HCT116 (cell line): ENCODE measurements at regions not wholly inside any gene's neighbourhood (a gene's known extent, or its start where the extent isn't known, plus 50 kb on each side); places are given as distances from the start of the nearest gene placed in this dataset.

Source experiments
- ATAC-seq: fragments of 200-7000 bp; cut with Tn5 transposase; 2 replicates; pipeline ENCODE4 v1.9.1; 2020; ENCODE audit warnings: mild to moderate bottlenecking, moderate library complexity
- BruUV-seq: library from RNA; stranded (reverse); fragments of 400-500 nt; replicated peaks from 2 replicates; lab custom pipeline; 2021; lab: Mats Ljungman, UMichigan
- CTCF ChIA-PET: fragments of 300-600 bp; sonication (Branson Sonifier 250); formaldehyde crosslinking; loops from one replicate; lab custom pipeline; 2021; ENCODE audit warnings: antibody characterized with exemption; lab: Charles Lee
- POLR2A ChIA-PET: fragments of 300-600, 350-600 bp; sonication (Branson Sonifier 250); formaldehyde crosslinking; loops from one replicate; lab custom pipeline; 2021; ENCODE audit warnings: antibody characterized with exemption; lab: Charles Lee
- RAD21 ChIA-PET, 2 experiments: fragments of 300-600 bp; sonication (Branson Sonifier 250); formaldehyde crosslinking; loops; one replicate each; lab custom pipeline; 2023; ENCODE audit warnings: low total read pairs in 2 of 2; ENCODE audit not compliant: uncharacterized antibody in 2 of 2, unreplicated experiment in 2 of 2, low non-redundant PET in 1 of 2; lab: Charles Lee
- DNase-seq: peaks from one replicate; pipeline ENCODE4 v3.0.0-alpha.2; 2010; ENCODE audit warnings: low read depth, low spot score
- H2AFZ ChIP-seq: fragments of 200-600 bp; shearing (Covaris generic), sonication (generic); 2 replicates; pipeline ENCODE4 v1.6.1; 2017; ENCODE audit warnings: low read depth, mixed run types, mixed read lengths, antibody characterized with exemption, low read length; ENCODE audit not compliant: poor library complexity, severe bottlenecking
- H3K27ac ChIP-seq: 2 replicates; pipeline ENCODE4 v1.5.1; 2012; ENCODE audit warnings: low read depth, low read length
- H3K27me3 ChIP-seq: fragments of 200-600 bp; sonication (generic); 2 replicates; pipeline ENCODE4 v1.6.1; 2016; ENCODE audit warnings: mixed run types, low read length, mixed read lengths; ENCODE audit not compliant: insufficient read depth
- H3K36me3 ChIP-seq, 2 experiments: fragments of 200-500 bp in 1 of 2; fragments of 200-600 bp in 1 of 2; sonication (Bioruptor generic) in 1 of 2; sonication (generic) in 1 of 2; 2 replicates each; pipeline versions ENCODE4 v1.5.1 to v1.6.1; 2014 to 2016; ENCODE audit warnings: low read length in 2 of 2, inconsistent platforms in 1 of 2, mixed read lengths in 1 of 2, mixed run types in 1 of 2; ENCODE audit not compliant: insufficient read depth in 2 of 2, control insufficient read depth in 1 of 2
- H3K4me1 ChIP-seq, 2 experiments: fragments of 200-600 bp in 1 of 2; sonication (generic) in 1 of 2; 2 replicates each; pipeline versions ENCODE4 v1.5.1 to v1.6.1; 2012 to 2017; ENCODE audit warnings: low read length in 2 of 2, inconsistent platforms in 1 of 2, mild to moderate bottlenecking in 1 of 2, mixed read lengths in 1 of 2, mixed run types in 1 of 2, moderate library complexity in 1 of 2; ENCODE audit not compliant: insufficient read depth in 2 of 2, control insufficient read depth in 1 of 2
- H3K4me2 ChIP-seq: fragments of 200-600 bp; sonication (generic); 2 replicates; pipeline ENCODE4 v1.6.1; 2017; ENCODE audit warnings: mixed run types, low read length, mixed read lengths
- H3K4me3 ChIP-seq, 2 experiments: fragments of 200-600 bp in 1 of 2; sonication (generic) in 1 of 2; replicated peaks in 1 of 2; 2 replicates each; pipeline ENCODE4 v1.5.1; 2011 to 2016; ENCODE audit warnings: low read length in 2 of 2, control low read depth in 1 of 2, low read depth in 1 of 2, mild to moderate bottlenecking in 1 of 2, mixed read lengths in 1 of 2, mixed run types in 1 of 2
- H3K79me2 ChIP-seq: fragments of 200-600 bp; sonication (generic); 2 replicates; pipeline ENCODE4 v1.6.1; 2017; ENCODE audit warnings: mild to moderate bottlenecking, mixed run types, low read length, moderate library complexity, mixed read lengths; ENCODE audit not compliant: insufficient read depth
- H3K9ac ChIP-seq: fragments of 200-600 bp; sonication (generic); 2 replicates; pipeline ENCODE4 v1.6.1; 2016; ENCODE audit warnings: low read length, mixed read lengths
- H3K9me2 ChIP-seq: fragments of 200-600 bp; sonication (generic), shearing (Covaris generic); 2 replicates; pipeline ENCODE4 v1.6.1; 2017; ENCODE audit warnings: mixed run types, mild to moderate bottlenecking, moderate library complexity; ENCODE audit not compliant: insufficient read depth
- H3K9me3 ChIP-seq, 2 experiments: fragments of 200-500 bp in 1 of 2; fragments of 200-600 bp in 1 of 2; sonication (Bioruptor generic) in 1 of 2; sonication (generic) in 1 of 2; 2 replicates each; pipeline ENCODE4 v1.6.1; 2014 to 2017; ENCODE audit warnings: low read length in 2 of 2, mixed read lengths in 2 of 2, inconsistent platforms in 1 of 2, low read depth in 1 of 2, mild to moderate bottlenecking in 1 of 2, mixed run types in 1 of 2, moderate library complexity in 1 of 2; ENCODE audit not compliant: control insufficient read depth in 1 of 2, insufficient read depth in 1 of 2
- H4K20me1 ChIP-seq: fragments of 200-600 bp; sonication (generic), shearing (Covaris generic); 2 replicates; pipeline ENCODE4 v1.6.1; 2017; ENCODE audit warnings: mixed run types, mild to moderate bottlenecking, moderate library complexity; ENCODE audit not compliant: insufficient read depth
- ATF3 ChIP-seq: IDR thresholded peaks from 2 replicates; pipeline ENCODE4 v1.6.1; 2012
- CBX3 ChIP-seq: IDR thresholded peaks from 2 replicates; pipeline ENCODE4 v1.6.1; 2012; ENCODE audit warnings: low read depth
- CEBPB ChIP-seq: IDR thresholded peaks from 2 replicates; pipeline ENCODE4 v1.6.1; 2012; ENCODE audit warnings: low read depth
- CTCF ChIP-seq, 3 experiments: fragments of 200-600 bp in 1 of 3; sonication (generic) in 1 of 3; IDR thresholded peaks in 2 of 3; conservative IDR thresholded peaks in 1 of 3; 2 replicates each; pipeline ENCODE4 v1.5.1; 2012 to 2017; ENCODE audit warnings: low read depth in 2 of 3, low read length in 2 of 3, antibody characterized with exemption in 1 of 3, borderline replicate concordance in 1 of 3, control low read depth in 1 of 3, mild to moderate bottlenecking in 1 of 3, mixed read lengths in 1 of 3, mixed run types in 1 of 3, moderate library complexity in 1 of 3; ENCODE audit not compliant: insufficient read depth in 1 of 3
- EGR1 ChIP-seq: IDR thresholded peaks from 2 replicates; pipeline ENCODE4 v1.6.1; 2012; ENCODE audit warnings: low read depth
- ELF1 ChIP-seq: IDR thresholded peaks from 2 replicates; pipeline ENCODE4 v1.6.1; 2012; ENCODE audit warnings: low read depth, borderline replicate concordance
- EZH2 ChIP-seq: fragments of 200-600 bp; sonication (generic); IDR thresholded peaks from 2 replicates; pipeline ENCODE4 v1.6.1; 2017; ENCODE audit warnings: antibody characterized with exemption, mixed run types
- EZH2phosphoT487 ChIP-seq: fragments of 200-600 bp; IDR thresholded peaks from 2 replicates; pipeline ENCODE4 v1.6.1; 2018; ENCODE audit warnings: antibody characterized with exemption, borderline replicate concordance
- FOSL1 ChIP-seq: IDR thresholded peaks from 2 replicates; pipeline ENCODE4 v1.6.1; 2012; ENCODE audit warnings: low read depth
- JUND ChIP-seq: IDR thresholded peaks from 2 replicates; pipeline ENCODE4 v1.6.1; 2012
- POLR2A ChIP-seq: IDR thresholded peaks from 2 replicates; pipeline ENCODE4 v1.7.0; 2011; ENCODE audit warnings: borderline replicate concordance; ENCODE audit not compliant: insufficient read depth, insufficient read length; ENCODE audit errors: extremely low read depth
- POLR2AphosphoS5 ChIP-seq: IDR thresholded peaks from 2 replicates; pipeline ENCODE4 v1.6.1; 2011; ENCODE audit warnings: mild to moderate bottlenecking, low read depth, low read length, moderate library complexity
- RAD21 ChIP-seq: IDR thresholded peaks from 2 replicates; pipeline ENCODE4 v1.6.1; 2012; ENCODE audit warnings: low read depth, mild to moderate bottlenecking
- SIN3A ChIP-seq: IDR thresholded peaks from 2 replicates; pipeline ENCODE4 v1.6.1; 2012; ENCODE audit warnings: low read depth
- SRF ChIP-seq: IDR thresholded peaks from 2 replicates; pipeline ENCODE4 v1.6.1; 2012; ENCODE audit warnings: low read depth
- TCF7L2 ChIP-seq: IDR thresholded peaks from 2 replicates; pipeline ENCODE4 v1.7.0; 2011; ENCODE audit warnings: borderline replicate concordance, inconsistent platforms; ENCODE audit not compliant: insufficient read depth, insufficient read length; ENCODE audit errors: extremely low read depth
- YY1 ChIP-seq: IDR thresholded peaks from 2 replicates; pipeline ENCODE4 v1.6.1; 2011; ENCODE audit warnings: low read length, low read depth, moderate library complexity, mild to moderate bottlenecking; ENCODE audit not compliant: insufficient replicate concordance; ENCODE audit errors: extremely low read depth
- ZBTB33 ChIP-seq: IDR thresholded peaks from 2 replicates; pipeline ENCODE4 v1.6.1; 2011; ENCODE audit warnings: mild to moderate bottlenecking, low read length, moderate library complexity; ENCODE audit not compliant: insufficient replicate concordance; ENCODE audit errors: extremely low read depth
- ZFX ChIP-seq: fragments of 450-650 bp; IDR thresholded peaks from 2 replicates; pipeline ENCODE4 v1.6.1; 2017
- ZNF274 ChIP-seq: fragments of 200-500 bp; sonication (Bioruptor generic); IDR thresholded peaks from 2 replicates; pipeline ENCODE4 v1.6.1; 2014; ENCODE audit warnings: mild to moderate bottlenecking, low read depth, low read length, inconsistent platforms
- intact Hi-C: fragments of 100-400 bp; cut with micrococcal nuclease; formaldehyde crosslinking; loops from 2 replicates; pipeline ENCODE4 v1.10.0; 2022

- TF ChIP-seq ATF3: no peak
- no peak for TF ChIP-seq TCF7L2
- no peak for TF ChIP-seq SIN3A
- no peak for TF ChIP-seq JUND
- no peak for TF ChIP-seq EGR1
These were observed 264.8 kb downstream of the CETN3 start (continued) for GRCh38 chr5:90144625-90145327.

- no peaks in the 10 kb centered on the region for H3K4me1 ChIP-seq
- H3K27me3 ChIP-seq: no peaks in the 10 kb centered on the region
- no peaks in the 10 kb centered on the region for H3K9me3 ChIP-seq
- no peak for DNase-seq
- no peak for ATAC-seq
- no TSS peak for BruUV-seq
- H3K79me2 ChIP-seq: no peaks in the 10 kb centered on the region
- no peak overlapping the region for H3K4me2 ChIP-seq
- H4K20me1 ChIP-seq: no peaks in the 10 kb centered on the region
- no peak overlapping the region for H3K27ac ChIP-seq
- ChIA-PET CTCF (no interaction called here), POLR2A (no interaction called here), RAD21 (no interaction called here)
- no peaks in the 10 kb centered on the region for H3K36me3 ChIP-seq
- intact Hi-C loops: no loop called here
- TF ChIP-seq ELF1 (no peak), RAD21 (no peak), YY1 (no peak), POLR2AphosphoS5 (no peak), CEBPB (no peak), CTCF (IDR thresholded peaks at IDR 0.05 in 2 of 3, conservative IDR thresholded peaks at IDR 0.05 in 1 of 3; ENCODE audit: borderline replicate concordance in 1 of 3, insufficient read depth in 1 of 3, low read depth in 2 of 3, low read length in 2 of 3) (no peak), FOSL1 (no peak), EZH2 (no peak), ZNF274 (no peak), JUND (no peak), POLR2A (no peak), EZH2phosphoT487 (no peak), SIN3A (no peak), ZFX (no peak), TCF7L2 (no peak), ZBTB33 (no peak), EGR1 (no peak), SRF (no peak), CBX3 (no peak)
- H2AFZ ChIP-seq: no peak overlapping the region
- H3K9me2 ChIP-seq: no peaks in the 10 kb centered on the region
- H3K4me3 ChIP-seq: no peak overlapping the region
- no peak overlapping the region for H3K9ac ChIP-seq
These were observed 267.0 kb downstream of the CETN3 start for GRCh38 chr5:90142541-90142940.
